ENCODE measurements at regions not wholly inside any gene's neighbourhood (a gene's known extent, or its start where the extent isn't known, plus 50 kb on each side); places are given as distances from the start of the nearest gene placed in this dataset.

- Histone ChIP-seq H3K9me3 (ENCODE audit: insufficient read depth, low read depth, low read length) (no peaks in the 10 kb centered on the region), H3K27ac (ENCODE audit: low read depth, low read length) (no peak overlapping the region), H3K4me2 (ENCODE audit: low read length) (no peak overlapping the region), H4K20me1 (ENCODE audit: insufficient read depth, low read length) (no peaks in the 10 kb centered on the region), H3K36me3 (ENCODE audit: insufficient read depth, low read length) (no peaks in the 10 kb centered on the region), H3K4me1 (ENCODE audit: insufficient read depth, low read length) (no peaks in the 10 kb centered on the region), H3K9ac (ENCODE audit: low read length) (no peak overlapping the region), H3K79me2 (ENCODE audit: insufficient read depth, low read length) (no peaks in the 10 kb centered on the region), H3K27me3 (ENCODE audit: insufficient read depth, low read length) (no peaks in the 10 kb centered on the region), H3K4me3 (ENCODE audit: insufficient read depth, low read depth, low read length) (no peak overlapping the region), H2AFZ (ENCODE audit: low read depth, low read length) (no peak overlapping the region)
- TF ChIP-seq CTCF (IDR thresholded peaks at IDR 0.05; ENCODE audit: insufficient read depth, low read depth, low read length) (no peak), EZH2 (IDR thresholded peaks at IDR 0.05; ENCODE audit: insufficient read depth, low read length) (no peak)
- Mint-ChIP-seq H3K9me3 (ENCODE audit: unreplicated experiment) (peaks cover 2% of the 10 kb centered on the region), H3K4me3 (ENCODE audit: unreplicated experiment) (no peak overlapping the region), H3K27ac (ENCODE audit: unreplicated experiment) (no peak overlapping the region), H3K4me1 (ENCODE audit: low read depth, unreplicated experiment) (peaks cover 3% of the 10 kb centered on the region), H3K27me3 (ENCODE audit: low read depth, unreplicated experiment) (no peaks in the 10 kb centered on the region), H3K36me3 (ENCODE audit: low read depth, unreplicated experiment) (no peaks in the 10 kb centered on the region)
- DNase-seq (ENCODE audit: low read depth) = no peak
- no peak for FAIRE-seq
Observed at GRCh38 chr3:59508273-59508672, 458.4 kb upstream of the CFAP20DC start.

GRCh38 chr3:59506191-59506590, 456.4 kb upstream of the CFAP20DC start:
- no peak overlapping the region for H3K4me2 ChIP-seq (ENCODE audit: low read length)
- no peaks in the 10 kb centered on the region for H3K27me3 Mint-ChIP-seq (ENCODE audit: low read depth, unreplicated experiment)
- H4K20me1 ChIP-seq (ENCODE audit: insufficient read depth, low read length) = no peaks in the 10 kb centered on the region
- no peaks in the 10 kb centered on the region for H3K9me3 ChIP-seq (ENCODE audit: insufficient read depth, low read depth, low read length)
- no peak overlapping the region for H3K27ac ChIP-seq (ENCODE audit: low read depth, low read length)
- no peak overlapping the region for H3K9ac ChIP-seq (ENCODE audit: low read length)
- no peaks in the 10 kb centered on the region for H3K27me3 ChIP-seq (ENCODE audit: insufficient read depth, low read length)
- peaks cover 3% of the 10 kb centered on the region for H3K4me1 Mint-ChIP-seq (ENCODE audit: low read depth, unreplicated experiment)
- no peak overlapping the region for H2AFZ ChIP-seq (ENCODE audit: low read depth, low read length)
- TF ChIP-seq EZH2 (IDR thresholded peaks at IDR 0.05; ENCODE audit: insufficient read depth, low read length) (no peak), CTCF (IDR thresholded peaks at IDR 0.05; ENCODE audit: insufficient read depth, low read depth, low read length) (no peak)
- H3K4me1 ChIP-seq (ENCODE audit: insufficient read depth, low read length) = no peaks in the 10 kb centered on the region
- H3K4me3 Mint-ChIP-seq (ENCODE audit: unreplicated experiment) = no peak overlapping the region
- no peaks in the 10 kb centered on the region for H3K36me3 ChIP-seq (ENCODE audit: insufficient read depth, low read length)
- H3K79me2 ChIP-seq (ENCODE audit: insufficient read depth, low read length) = no peaks in the 10 kb centered on the region
- no peak overlapping the region for H3K27ac Mint-ChIP-seq (ENCODE audit: unreplicated experiment)
- no peaks in the 10 kb centered on the region for H3K9me3 Mint-ChIP-seq (ENCODE audit: unreplicated experiment)
- no peak for DNase-seq (ENCODE audit: low read depth)
- FAIRE-seq = no peak
- H3K4me3 ChIP-seq (ENCODE audit: insufficient read depth, low read depth, low read length) = no peak overlapping the region
- H3K36me3 Mint-ChIP-seq (ENCODE audit: low read depth, unreplicated experiment) = no peaks in the 10 kb centered on the region

- FAIRE-seq = no peak
Observed at GRCh38 chr3:59503441-59503840, 453.6 kb upstream of the CFAP20DC start.

More at GRCh38 chr3:59503441-59503840, 453.6 kb upstream of the CFAP20DC start:
- Histone ChIP-seq H3K4me1 (ENCODE audit: insufficient read depth, low read length) (no peaks in the 10 kb centered on the region), H3K4me3 (ENCODE audit: insufficient read depth, low read depth, low read length) (no peak overlapping the region), H3K9ac (ENCODE audit: low read length) (no peak overlapping the region), H2AFZ (ENCODE audit: low read depth, low read length) (no peak overlapping the region), H3K36me3 (ENCODE audit: insufficient read depth, low read length) (no peaks in the 10 kb centered on the region), H3K9me3 (ENCODE audit: insufficient read depth, low read depth, low read length) (no peaks in the 10 kb centered on the region), H4K20me1 (ENCODE audit: insufficient read depth, low read length) (no peaks in the 10 kb centered on the region), H3K79me2 (ENCODE audit: insufficient read depth, low read length) (no peaks in the 10 kb centered on the region), H3K4me2 (ENCODE audit: low read length) (no peak overlapping the region), H3K27ac (ENCODE audit: low read depth, low read length) (peak overlapping the region; percentile 55), H3K27me3 (ENCODE audit: insufficient read depth, low read length) (no peaks in the 10 kb centered on the region)
- TF ChIP-seq EZH2 (IDR thresholded peaks at IDR 0.05; ENCODE audit: insufficient read depth, low read length) (no peak), CTCF (IDR thresholded peaks at IDR 0.05; ENCODE audit: insufficient read depth, low read depth, low read length) (no peak)
- Mint-ChIP-seq H3K36me3 (ENCODE audit: low read depth, unreplicated experiment) (no peaks in the 10 kb centered on the region), H3K9me3 (ENCODE audit: unreplicated experiment) (no peaks in the 10 kb centered on the region), H3K4me1 (ENCODE audit: low read depth, unreplicated experiment) (no peaks in the 10 kb centered on the region), H3K27ac (ENCODE audit: unreplicated experiment) (peak overlapping the region; percentile 9), H3K27me3 (ENCODE audit: low read depth, unreplicated experiment) (peaks cover 2% of the 10 kb centered on the region), H3K4me3 (ENCODE audit: unreplicated experiment) (no peak overlapping the region)
- DNase-seq (ENCODE audit: low read depth) = no peak
